ENCODE measurements at regions not wholly inside any gene's neighbourhood (a gene's known extent, or its start where the extent isn't known, plus 50 kb on each side); places are given as distances from the start of the nearest gene placed in this dataset.

DNA sequence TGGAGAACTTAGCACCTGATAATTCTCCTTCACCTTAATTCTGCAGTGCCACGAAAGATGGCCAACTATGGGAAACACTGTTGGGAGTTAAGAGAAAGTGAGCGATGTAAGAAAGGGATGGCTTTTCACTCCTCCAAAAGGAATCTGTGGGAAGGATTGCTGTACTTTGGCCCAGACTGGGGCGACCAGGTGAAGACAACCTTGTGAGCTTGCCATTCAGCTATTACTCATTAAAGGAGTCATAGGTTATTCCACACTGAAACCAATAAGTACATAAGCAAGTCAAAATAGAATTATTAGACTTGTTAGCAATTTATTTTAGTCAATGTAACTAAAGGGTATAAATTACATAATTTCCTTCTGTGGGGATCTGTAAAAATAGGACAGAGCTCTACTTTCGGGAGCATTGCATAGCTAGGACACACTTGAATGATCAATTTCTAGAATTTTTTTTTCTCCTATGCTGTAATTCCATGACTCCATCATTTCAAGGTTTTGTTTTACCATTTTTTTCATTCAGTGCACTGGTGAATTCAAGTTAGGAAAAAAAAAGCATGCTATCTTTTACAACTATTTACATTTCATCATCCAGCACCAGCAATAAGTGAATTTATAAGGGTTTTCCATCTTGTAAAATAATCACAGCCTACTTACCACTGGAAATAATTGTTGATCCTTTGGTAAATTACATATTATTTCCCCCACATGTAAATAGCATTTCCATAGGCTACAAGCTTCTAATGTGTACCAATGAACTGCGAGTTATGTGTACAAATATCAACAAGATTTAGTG lies 231.7 kb downstream of the SIM1 start:
- TF ChIP-seq, protein P1, sequence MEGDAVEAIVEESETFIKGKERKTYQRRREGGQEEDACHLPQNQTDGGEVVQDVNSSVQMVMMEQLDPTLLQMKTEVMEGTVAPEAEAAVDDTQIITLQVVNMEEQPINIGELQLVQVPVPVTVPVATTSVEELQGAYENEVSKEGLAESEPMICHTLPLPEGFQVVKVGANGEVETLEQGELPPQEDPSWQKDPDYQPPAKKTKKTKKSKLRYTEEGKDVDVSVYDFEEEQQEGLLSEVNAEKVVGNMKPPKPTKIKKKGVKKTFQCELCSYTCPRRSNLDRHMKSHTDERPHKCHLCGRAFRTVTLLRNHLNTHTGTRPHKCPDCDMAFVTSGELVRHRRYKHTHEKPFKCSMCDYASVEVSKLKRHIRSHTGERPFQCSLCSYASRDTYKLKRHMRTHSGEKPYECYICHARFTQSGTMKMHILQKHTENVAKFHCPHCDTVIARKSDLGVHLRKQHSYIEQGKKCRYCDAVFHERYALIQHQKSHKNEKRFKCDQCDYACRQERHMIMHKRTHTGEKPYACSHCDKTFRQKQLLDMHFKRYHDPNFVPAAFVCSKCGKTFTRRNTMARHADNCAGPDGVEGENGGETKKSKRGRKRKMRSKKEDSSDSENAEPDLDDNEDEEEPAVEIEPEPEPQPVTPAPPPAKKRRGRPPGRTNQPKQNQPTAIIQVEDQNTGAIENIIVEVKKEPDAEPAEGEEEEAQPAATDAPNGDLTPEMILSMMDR (IDR thresholded peaks at IDR 0.05), result no peak
- TF ChIP-seq POLR2A (IDR thresholded peaks at IDR 0.05; ENCODE audit: low read depth), result no peak
- TF ChIP-seq EP300 (IDR thresholded peaks at IDR 0.05), result no peak

Measured in esophagus muscularis mucosa (tissue), 4 donors.